Natural killer cell (primary cell): ENCODE measurements at regions not wholly inside any gene's neighbourhood (a gene's known extent, or its start where the extent isn't known, plus 50 kb on each side); places are given as distances from the start of the nearest gene placed in this dataset.

Experiments used
- ATAC-seq, 3 donors: fragments of 150-1000 bp in 2 of 3; fragments of 200-7000 bp in 1 of 3; cut with Tn5 transposase; 1 replicate in 1 of 3; 2 replicates in 2 of 3; pipeline ENCODE4 v1.10.0; 2021; ENCODE audit warnings: mild to moderate bottlenecking in 2 of 3, moderate library complexity in 2 of 3
- DNase-seq, 2 donors: peaks; one replicate each; pipeline versions ENCODE4 v3.0.0 to v3.0.0-alpha.2; 2013 to 2021; ENCODE audit warnings: mixed read lengths in 1 of 2
- H3K27ac ChIP-seq: one replicate; pipeline ENCODE4 v1.5.1; 2013; ENCODE audit warnings: mild to moderate bottlenecking, low read length
- H3K27me3 ChIP-seq: one replicate; pipeline ENCODE4 v1.6.1; 2013; ENCODE audit warnings: low read length; ENCODE audit not compliant: control insufficient read depth, insufficient read depth
- H3K36me3 ChIP-seq: one replicate; pipeline ENCODE4 v1.6.1; 2013; ENCODE audit warnings: low read length; ENCODE audit not compliant: control insufficient read depth, insufficient read depth
- H3K4me1 ChIP-seq: one replicate; pipeline ENCODE4 v1.6.1; 2013; ENCODE audit warnings: low read length; ENCODE audit not compliant: control insufficient read depth, insufficient read depth
- H3K4me3 ChIP-seq: one replicate; pipeline ENCODE4 v1.5.1; 2013; ENCODE audit warnings: low read length
- H3K9me3 ChIP-seq: one replicate; pipeline ENCODE4 v1.6.1; 2013; ENCODE audit warnings: low read length; ENCODE audit not compliant: control insufficient read depth, insufficient read depth
- H3K27ac Mint-ChIP-seq, 2 donors: one replicate each; pipeline ENCODE4 v1.8.0; 2022; ENCODE audit warnings: mild to moderate bottlenecking in 2 of 2, mixed read lengths in 2 of 2, moderate library complexity in 1 of 2
- H3K27me3 Mint-ChIP-seq, 2 donors: one replicate each; pipeline ENCODE4 v1.8.0; 2022; ENCODE audit warnings: low read depth in 2 of 2, mixed read lengths in 2 of 2
- H3K36me3 Mint-ChIP-seq: one replicate; pipeline ENCODE4 v1.8.0; 2022; ENCODE audit warnings: mixed read lengths
- H3K4me1 Mint-ChIP-seq, 2 donors: one replicate each; pipeline ENCODE4 v1.8.0; 2022; ENCODE audit warnings: mixed read lengths in 2 of 2
- H3K4me3 Mint-ChIP-seq: one replicate; pipeline ENCODE4 v1.8.0; 2022; ENCODE audit warnings: mild to moderate bottlenecking, moderate library complexity, mixed read lengths
- H3K9me3 Mint-ChIP-seq, 2 donors: one replicate each; pipeline ENCODE4 v1.8.0; 2022; ENCODE audit warnings: mixed read lengths in 2 of 2
- WGBS: methylation state at CpG from one replicate; pipeline ENCODE4 v1.1.7; 2013; ENCODE audit warnings: missing lambda C conversion rate; ENCODE audit not compliant: insufficient coverage; 5-methylcytosine and 5-hydroxymethylcytosine counted together
- intact Hi-C: fragments of 100-400 bp; cut with micrococcal nuclease; formaldehyde crosslinking; loops from one replicate; pipeline ENCODE4 v1.14.2; 2022
- TF ChIP-seq, protein P1 (sequence below): fragments of 200-600 bp; IDR thresholded peaks from one replicate; pipeline ENCODE4 v1.8.0; 2022; ENCODE audit warnings: antibody characterized with exemption

GRCh38 chr6:165804331-165805066 lies 141.5 kb upstream of the PDE10A start:
- peaks cover 9 to 21% of the 10 kb centered on the region in 2 donors for H3K27me3 Mint-ChIP-seq
- 11% methylated on average over 61 of the region's 61 CpGs for WGBS
- DNase-seq (no peak), ATAC-seq (no peak)
- no peaks in the 10 kb centered on the region for H3K9me3 Mint-ChIP-seq
- Histone ChIP-seq H3K4me1 (no peaks in the 10 kb centered on the region), H3K27ac (no peak overlapping the region), H3K36me3 (no peaks in the 10 kb centered on the region), H3K9me3 (no peaks in the 10 kb centered on the region), H3K4me3 (no peak overlapping the region), H3K27me3 (no peaks in the 10 kb centered on the region)
- TF ChIP-seq, protein P1, sequence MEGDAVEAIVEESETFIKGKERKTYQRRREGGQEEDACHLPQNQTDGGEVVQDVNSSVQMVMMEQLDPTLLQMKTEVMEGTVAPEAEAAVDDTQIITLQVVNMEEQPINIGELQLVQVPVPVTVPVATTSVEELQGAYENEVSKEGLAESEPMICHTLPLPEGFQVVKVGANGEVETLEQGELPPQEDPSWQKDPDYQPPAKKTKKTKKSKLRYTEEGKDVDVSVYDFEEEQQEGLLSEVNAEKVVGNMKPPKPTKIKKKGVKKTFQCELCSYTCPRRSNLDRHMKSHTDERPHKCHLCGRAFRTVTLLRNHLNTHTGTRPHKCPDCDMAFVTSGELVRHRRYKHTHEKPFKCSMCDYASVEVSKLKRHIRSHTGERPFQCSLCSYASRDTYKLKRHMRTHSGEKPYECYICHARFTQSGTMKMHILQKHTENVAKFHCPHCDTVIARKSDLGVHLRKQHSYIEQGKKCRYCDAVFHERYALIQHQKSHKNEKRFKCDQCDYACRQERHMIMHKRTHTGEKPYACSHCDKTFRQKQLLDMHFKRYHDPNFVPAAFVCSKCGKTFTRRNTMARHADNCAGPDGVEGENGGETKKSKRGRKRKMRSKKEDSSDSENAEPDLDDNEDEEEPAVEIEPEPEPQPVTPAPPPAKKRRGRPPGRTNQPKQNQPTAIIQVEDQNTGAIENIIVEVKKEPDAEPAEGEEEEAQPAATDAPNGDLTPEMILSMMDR, result no peak
- no peaks in the 10 kb centered on the region for H3K36me3 Mint-ChIP-seq
- peaks cover 0 to 4% of the 10 kb centered on the region in 2 donors for H3K4me1 Mint-ChIP-seq
- H3K27ac Mint-ChIP-seq, result no peak overlapping the region
- H3K4me3 Mint-ChIP-seq, result no peak overlapping the region
- intact Hi-C loops, result no loop called here

DNA sequence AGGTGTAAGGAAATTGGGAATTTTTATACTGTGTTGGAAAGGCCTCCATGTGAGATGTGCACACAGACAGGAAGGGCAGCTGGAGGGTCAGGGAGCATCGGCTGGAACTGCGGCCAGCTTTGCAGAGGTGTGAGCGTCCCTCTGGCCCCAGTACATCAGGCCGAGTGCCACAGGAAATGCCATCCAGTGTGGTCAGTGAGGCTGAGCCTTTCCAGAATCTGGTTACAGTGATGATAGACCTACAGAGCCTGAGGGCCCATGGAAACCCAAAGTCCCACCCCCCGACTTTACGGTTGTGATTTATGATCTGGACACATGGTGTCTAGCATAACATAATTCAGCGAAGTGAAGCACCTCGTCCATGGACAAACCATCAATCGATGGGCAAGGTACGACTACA lies 137.3 kb upstream of the PDE10A start:
- TF ChIP-seq, protein P1, result no peak
- no peak for ATAC-seq
- no peak for DNase-seq
- Histone ChIP-seq H3K36me3 (no peaks in the 10 kb centered on the region), H3K27ac (no peak overlapping the region), H3K4me1 (no peaks in the 10 kb centered on the region), H3K27me3 (peaks cover 2% of the 10 kb centered on the region), H3K9me3 (no peaks in the 10 kb centered on the region), H3K4me3 (no peak overlapping the region)
- WGBS, result 83% methylated on average over 10 of the region's 10 CpGs
- intact Hi-C loops, result no loop called here
- Mint-ChIP-seq H3K4me1 (peaks cover 0 to 4% of the 10 kb centered on the region in 2 donors), H3K27ac (no peak overlapping the region), H3K4me3 (no peak overlapping the region), H3K9me3 (no peaks in the 10 kb centered on the region), H3K27me3 (peaks cover 4 to 21% of the 10 kb centered on the region in 2 donors), H3K36me3 (no peaks in the 10 kb centered on the region)

DNA sequence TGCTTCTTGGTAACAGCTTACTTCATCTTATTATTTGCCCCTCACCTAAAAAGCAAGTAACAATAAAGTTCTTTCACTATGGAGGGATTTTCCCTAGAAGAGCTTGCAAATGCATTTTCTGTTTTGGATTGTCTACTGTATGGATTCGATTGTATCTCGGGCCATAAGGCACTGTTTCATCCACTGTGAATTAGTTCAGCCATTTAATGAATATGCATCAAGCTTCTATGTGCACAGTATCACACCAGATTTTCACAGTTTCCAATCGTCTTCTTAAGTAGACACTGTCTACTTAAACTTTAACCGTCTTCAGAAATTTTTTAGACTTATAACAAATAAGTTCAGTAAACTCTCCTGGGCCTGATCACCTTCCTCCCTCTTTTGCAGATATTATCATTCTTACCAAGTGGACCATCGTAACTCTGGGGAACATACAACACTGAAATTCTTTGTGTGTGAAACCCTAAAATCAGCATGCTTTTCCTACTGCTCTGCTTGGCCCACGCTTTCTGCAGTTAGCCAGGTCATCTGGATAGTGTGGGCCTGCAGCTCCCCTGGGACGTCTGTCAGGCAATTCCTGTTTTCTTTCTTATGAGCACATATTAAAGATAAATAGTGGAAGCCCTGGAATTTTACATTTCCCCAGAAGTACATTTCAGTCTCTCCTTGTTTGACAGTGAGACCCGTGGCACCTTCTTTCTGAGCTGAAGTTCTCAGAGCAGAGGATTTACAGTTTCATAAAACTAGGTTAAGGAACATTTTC lies 136.5 kb upstream of the PDE10A start:
- Mint-ChIP-seq H3K4me3 (no peak overlapping the region), H3K27ac (no peak overlapping the region), H3K27me3 (peaks cover 4 to 20% of the 10 kb centered on the region in 2 donors), H3K4me1 (peaks cover 0 to 4% of the 10 kb centered on the region in 2 donors), H3K36me3 (no peaks in the 10 kb centered on the region), H3K9me3 (no peaks in the 10 kb centered on the region)
- Histone ChIP-seq H3K9me3 (no peaks in the 10 kb centered on the region), H3K27me3 (peaks cover 2% of the 10 kb centered on the region), H3K4me3 (no peak overlapping the region), H3K4me1 (no peaks in the 10 kb centered on the region), H3K36me3 (no peaks in the 10 kb centered on the region), H3K27ac (no peak overlapping the region)
- DNase-seq (no peak), ATAC-seq (no peak)
- intact Hi-C loops, result no loop called here
- 86% methylated on average over 8 of the region's 8 CpGs for WGBS
- TF ChIP-seq, protein P1, result no peak
